ENCODE measurements at regions not wholly inside any gene's neighbourhood (a gene's known extent, or its start where the extent isn't known, plus 50 kb on each side); places are given as distances from the start of the nearest gene placed in this dataset.

DNA sequence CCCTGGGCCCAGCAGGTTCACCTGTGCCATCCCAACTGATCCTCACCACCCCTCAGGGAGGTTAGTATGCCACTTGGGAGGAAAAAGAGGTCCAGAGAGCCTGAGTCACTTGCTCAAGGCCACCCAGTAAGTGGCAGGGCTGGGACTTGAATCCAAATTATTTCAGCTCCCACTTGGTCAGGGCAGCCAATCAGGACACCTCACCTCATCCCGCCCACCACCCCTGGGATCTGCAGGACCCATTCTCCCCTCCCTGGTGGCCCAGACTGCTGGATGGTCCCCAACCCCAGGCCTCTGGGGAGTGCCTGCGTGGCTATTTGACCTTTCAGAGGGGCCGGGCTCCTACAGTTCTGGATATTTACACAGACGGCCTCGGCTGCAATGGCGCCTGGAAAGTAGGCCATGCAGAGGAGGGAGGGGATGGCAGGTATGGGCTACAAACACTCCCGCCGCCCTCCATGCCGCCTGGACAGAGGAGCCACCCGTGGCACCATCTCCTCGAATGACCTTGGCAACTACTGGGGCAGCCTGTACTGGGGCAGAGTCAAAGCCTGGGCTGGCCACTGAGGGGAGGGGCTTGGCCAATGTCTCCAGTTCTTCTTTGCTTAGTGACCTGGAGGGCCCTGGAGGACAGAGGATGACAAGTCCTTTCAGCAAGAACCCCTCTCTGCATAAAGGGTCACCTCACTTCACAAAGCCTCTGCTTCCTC, 153.6 kb upstream of the LINGO1 start:
- no peak for DNase-seq (ENCODE audit: low read depth)

DNA sequence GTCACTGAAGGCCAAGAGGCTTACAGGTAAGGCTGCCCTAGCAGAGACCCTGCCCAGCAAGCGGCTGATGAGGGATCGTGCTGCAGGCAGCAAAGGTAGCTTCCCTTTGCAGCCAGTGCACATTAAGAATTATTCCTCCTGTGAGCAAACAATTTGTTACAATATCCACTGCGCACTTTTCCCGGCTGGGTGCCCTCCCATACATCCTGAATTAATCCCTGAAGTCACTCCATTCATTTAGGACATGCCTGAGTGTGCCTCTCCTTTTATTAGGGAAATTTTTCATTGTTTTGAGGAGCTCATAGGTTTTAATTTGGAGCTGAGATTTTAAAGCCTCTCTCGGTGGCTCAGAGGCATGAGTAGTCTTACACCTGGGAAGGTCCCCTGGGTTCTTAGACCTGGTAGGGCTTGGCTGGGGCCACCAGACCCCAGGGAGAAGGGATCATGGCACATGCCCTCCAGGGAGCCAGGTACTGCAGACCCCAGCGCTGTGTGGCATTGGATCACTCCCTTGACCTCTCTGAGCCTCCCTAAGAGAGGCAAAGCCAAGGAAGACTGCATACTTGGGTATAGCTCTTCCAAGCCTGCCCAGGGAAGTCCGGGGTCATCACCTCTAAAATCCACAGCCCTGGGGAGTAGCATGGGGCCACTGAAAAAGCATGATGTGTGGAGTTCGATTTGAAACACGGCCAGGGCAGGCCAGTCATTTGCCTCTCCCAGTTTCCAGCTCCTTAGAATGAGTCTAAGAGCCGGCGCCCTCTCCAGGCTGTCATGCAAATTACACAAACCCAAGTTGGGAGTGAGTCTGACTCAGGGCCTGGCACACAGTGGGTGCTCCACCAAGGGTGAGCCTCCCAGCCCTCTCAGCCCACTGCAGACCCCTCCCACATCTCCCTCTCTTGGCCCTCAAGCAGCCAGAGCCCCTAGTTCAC, 151.9 kb upstream of the LINGO1 start:
- no peak for DNase-seq (ENCODE audit: low read depth)

DNA sequence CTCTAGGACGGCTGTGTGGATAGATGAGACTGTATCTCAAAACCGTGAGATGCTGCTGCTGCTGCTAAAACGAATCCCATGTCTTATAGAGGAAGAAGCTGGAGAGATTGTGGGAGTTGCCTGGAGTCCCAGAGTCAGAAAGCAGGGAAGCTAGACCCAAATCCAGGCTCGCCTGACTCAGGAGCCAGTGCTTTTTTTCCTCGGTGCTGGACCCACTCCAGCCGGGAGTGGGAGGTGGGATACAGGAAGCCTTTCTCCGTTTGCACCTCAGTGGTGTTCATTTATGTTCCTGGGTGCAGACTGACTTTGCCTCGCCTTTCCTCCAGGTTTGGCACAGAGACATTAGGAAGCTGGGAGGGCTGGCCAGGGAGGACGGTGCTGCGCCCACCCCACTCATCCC, 150.9 kb upstream of the LINGO1 start:
- DNase-seq (ENCODE audit: low read depth), result no peak

DNA sequence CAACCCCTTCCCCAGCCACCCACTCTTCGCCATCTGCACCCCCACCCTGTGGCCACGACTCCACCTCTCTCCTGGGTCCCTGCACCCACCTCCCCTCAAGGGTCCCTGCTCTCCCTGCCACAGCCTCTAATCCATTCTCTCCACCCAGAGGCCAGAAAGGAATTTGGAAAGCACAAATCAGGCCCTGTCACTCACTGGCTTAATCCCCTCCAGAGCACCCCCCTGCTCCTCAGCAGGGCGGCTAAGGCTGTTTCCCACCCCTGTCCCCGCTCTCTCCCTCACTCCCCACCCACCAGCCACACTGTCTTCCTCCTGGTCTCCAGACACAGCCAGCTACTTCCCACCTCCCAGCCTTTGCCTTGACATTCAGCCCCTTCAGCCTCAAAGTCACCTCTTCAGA, 150.0 kb upstream of the LINGO1 start:
- DNase-seq (ENCODE audit: low read depth), result no peak

DNA sequence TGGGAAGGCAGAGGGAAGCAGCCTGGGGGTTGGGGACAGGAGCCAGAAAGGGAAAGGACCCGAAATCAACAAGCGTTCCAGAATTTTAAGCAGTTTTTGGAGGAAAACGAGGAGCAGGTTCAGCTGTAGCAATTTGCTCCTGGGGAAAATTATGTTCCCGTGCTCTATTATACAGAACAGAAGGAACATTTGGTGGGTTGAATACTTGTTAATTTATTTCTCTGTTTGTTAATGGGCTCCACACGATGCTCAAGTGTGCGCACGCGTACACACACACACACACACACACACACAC, 149.2 kb upstream of the LINGO1 start:
- no peak for DNase-seq (ENCODE audit: low read depth)

DNA sequence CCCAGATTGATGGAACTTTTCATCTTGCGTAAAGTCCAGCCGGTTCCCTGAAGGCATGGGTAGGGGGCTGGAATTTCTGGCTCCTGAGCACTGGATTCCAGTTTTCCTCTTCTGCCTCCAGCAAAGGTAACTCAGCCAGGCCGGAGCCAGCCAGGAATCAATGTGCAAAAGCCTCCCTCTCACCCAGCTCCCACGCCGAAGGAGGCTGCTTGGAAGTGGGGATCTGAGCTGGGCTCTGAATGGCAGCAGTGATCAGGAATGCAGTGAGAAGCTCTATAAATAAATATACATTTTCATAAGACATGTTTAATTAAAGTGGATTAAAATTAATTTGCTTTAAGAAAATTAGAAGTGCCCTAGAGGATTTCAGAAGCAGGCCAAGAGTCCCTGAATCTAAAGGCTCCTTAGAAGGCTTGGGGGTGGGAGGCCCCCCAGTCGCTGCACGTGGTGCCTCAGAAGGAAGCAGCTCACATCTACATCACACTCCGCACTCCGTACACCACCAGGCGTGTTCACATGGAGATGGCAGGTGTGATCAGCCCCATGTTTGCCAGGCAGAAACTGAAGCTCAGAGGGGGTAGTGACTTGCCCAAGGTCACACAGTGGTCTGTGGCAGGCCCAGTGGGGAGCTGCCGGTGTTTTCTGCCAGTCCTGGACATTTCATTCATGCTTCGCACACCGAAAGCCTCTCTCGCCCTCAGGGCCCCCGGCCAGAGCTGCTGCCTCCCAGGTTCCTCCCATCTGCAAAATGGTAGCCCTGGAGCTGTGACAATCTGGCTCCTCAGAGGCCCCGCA, 148.6 kb upstream of the LINGO1 start:
- DNase-seq (ENCODE audit: low read depth), result no peak

DNA sequence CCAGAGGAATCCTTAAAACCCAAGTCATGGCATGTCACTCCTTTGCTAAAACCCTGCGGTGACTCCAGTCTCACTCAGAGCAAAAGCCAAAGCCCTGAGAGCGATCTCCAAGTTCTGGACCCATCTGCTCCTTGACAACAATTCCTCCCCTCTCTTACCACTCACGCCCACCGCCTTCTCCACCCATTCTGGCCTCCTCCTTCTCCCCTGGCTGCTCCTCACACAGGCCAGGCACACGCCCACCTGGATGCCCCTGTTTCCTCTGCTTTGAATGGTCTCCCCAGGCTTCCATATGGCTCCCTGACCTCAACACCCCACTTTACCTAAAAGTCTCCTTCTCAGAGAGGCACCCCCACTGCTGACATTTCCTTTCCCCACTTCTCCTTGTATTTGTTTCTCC, 146.1 kb upstream of the LINGO1 start:
- no peak for DNase-seq (ENCODE audit: low read depth)

DNA sequence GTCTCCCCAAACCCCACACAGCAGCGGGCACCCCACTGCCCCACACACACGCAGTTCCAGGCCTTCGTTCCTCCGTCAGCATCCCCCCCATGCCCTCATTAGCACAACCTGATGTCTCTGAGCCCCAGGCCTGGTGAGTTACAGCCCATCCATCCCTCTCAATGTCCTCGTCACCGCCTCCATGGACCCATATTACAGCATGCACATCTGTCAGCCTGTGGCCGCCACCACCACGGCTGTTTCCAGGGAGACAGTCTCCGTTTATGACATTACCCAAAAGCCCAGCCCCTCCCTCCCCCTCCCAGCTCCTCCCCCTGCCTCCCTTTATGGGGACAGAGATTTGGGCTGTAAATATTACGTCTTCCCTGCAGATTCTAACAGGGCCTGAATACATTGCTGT, 143.1 kb upstream of the LINGO1 start:
- no peak for DNase-seq (ENCODE audit: low read depth)

DNA sequence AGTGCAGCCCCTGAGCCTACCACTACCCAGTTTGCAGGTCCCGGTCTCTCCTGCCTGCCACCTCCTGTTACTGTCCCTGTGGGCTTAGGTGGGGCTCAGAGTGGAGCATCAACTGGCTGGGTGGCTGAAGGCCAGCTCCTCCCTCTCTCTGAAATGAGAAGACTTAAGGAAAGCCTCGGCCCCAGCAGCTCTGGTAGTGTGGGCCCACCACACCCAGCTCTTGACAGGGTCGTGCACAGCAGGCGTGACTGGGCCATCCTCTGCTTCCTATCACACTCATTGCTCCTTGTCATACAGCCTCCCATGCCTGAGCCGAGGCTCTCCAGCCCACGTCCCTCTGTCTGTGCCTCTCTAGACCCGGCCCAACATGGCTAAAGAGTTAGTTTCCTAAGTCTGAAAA, 142.7 kb upstream of the LINGO1 start:
- no peak for DNase-seq (ENCODE audit: low read depth)

DNA sequence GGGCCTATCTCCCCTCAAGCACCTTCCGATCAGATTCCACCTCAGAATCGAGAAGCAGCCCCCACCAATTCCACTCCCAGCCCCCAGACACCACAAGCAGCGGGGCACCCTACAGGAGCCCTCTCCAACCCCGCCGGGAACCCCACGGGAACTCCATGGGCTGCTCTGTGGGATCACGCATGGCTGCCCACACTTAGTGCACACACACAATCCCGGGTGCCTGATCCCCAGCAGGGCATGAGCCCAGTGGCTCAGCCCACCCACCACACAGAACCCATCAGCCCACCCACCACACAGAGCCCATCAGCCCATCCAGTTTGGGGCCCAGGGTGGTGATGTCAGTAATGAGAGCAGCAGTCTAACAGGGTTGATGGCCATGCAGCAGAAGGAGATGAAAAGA, 141.6 kb upstream of the LINGO1 start:
- DNase-seq (ENCODE audit: low read depth), result no peak

DNA sequence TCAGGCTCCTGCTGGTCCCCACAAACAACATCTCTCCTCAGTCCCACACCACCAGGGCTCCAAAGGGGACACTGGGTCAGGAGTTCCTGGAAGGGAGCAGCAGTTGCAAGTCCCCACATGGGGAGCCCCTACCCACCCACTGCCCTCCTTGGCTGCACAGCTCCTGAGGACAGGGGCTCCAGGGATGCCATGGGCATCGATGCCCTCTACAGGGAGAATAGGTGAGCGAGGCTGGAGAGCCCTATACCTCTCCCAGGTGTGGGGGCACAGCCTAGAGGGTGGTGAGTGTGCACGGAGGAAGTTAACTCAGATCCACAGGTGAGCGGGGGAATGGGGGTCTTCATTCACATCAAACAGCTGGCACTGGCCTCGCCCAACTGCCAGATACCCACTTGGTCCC, 141.2 kb upstream of the LINGO1 start:
- no peak for DNase-seq (ENCODE audit: low read depth)

DNA sequence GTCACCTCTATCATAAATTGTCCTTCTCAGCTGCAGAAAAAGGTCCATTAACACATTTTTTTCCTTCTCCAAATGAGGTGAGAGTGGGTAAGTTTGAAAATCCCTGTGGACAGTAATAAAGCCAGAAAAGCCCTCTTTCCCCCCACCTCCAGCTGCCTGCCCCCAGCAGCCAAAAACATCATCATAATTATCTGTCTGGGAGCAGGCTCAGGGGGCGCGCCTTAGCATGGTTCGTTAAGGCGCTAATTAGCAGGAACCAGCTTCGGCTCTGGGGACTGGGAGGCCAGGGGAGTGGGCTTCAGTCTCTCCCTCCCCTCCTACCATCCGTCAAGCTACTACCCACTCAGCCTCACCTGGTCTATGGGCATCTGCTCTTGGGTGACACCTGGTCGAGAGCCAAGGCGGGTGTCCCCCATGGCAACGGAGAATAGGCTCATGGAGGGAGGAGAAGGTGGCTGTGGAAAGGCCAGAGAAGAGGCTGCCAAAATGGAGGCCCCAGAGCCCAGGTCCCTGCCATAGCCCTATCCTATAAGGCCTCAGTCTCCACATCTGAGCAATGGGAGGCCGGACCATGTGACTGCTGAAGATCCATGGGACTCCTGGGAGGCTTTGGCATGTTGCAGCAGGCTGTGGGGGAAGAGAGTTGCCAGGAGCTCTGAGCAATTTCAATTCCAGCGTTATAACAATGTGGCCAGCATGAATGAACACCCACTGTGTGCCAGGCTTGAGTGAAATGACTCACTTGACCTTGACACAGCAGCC, 140.1 kb upstream of the LINGO1 start:
- DNase-seq (ENCODE audit: low read depth), result no peak

DNA sequence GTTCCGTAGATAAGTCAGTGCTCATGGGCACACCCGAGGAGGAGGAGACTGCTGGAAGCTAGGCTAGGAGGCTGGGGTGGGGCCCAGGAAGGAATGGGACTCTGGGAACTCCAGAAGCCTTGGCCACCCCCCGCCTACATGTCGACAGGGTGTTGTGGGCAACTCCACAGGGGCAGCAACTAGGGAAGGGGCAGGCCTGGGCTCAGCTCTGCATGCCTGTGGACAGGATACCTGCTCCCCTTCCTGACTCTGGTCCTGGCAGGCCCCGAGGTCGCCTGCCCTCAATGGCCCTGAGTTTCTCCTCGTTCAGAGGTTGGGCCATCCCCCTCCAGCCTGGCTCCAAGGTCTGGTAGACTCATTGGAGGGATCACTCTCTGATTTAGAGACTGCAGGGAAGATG, 138.9 kb upstream of the LINGO1 start:
- DNase-seq (ENCODE audit: low read depth), result no peak

DNA sequence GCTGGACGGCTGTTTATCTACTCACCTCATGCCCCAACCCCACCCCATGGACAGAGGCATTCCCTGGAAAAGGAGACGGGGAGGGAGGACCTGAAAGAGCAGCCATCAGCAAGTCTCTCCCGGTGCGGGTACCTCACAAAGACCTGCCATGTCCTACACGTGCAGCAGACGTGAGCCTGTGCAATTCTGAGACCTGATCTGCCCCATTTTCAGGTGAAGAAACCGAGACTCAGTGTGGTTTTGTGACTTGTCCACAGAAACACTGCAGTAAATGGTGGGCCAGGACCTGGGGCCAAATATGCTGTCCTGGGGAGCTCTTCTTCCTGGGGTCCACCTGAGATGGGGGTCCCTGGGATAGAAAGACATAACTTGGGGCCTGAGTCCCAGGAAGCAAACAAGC, 137.0 kb upstream of the LINGO1 start:
- no peak for DNase-seq (ENCODE audit: low read depth)

DNA sequence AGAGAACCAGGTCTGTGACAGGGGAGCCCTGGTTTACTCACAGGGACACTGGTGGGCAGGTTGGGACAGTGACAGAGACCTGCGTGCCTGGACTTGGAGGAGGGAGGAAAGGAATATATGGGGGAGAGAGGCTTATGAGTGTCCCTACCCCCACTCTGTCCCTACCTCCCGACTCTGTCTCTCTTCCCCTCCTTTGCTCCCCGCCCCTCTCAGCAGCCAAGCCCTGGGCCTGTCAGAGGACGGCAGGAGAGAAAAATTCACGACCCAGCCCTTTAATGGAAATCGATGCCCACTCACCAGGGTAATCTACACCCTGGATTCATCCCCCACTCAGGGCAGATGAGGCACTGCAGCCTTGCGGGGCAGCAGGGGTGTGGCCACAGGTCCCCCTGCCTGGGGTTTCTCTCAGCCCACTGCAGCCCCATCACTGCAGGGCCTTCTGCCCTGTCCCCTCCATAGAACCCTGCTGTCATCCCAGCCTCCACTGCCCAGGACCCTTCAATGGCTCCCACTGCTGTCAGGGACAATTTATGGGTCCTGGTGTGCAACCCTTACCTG, 135.9 kb upstream of the LINGO1 start:
- no peak for DNase-seq (ENCODE audit: low read depth)

DNA sequence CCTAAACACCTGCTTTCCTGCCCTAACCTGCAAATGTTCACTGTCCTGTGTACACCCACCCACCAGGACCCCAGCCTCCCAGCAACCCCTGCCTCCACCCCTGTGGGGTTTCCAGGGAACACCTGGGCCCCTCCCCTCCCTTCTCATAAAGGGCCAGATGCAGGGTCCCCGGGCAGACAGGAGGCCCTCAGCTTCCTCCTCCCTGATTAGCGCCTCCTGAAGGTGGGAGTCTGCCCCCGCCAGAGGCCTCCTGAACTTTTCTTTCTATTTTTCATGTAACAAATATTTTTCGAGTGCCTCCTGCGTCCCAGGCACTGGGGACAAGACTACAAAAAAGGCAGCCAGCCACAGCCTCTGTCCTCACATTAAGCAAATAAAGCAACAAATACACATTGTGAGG, 135.4 kb upstream of the LINGO1 start:
- no peak for DNase-seq (ENCODE audit: low read depth)

DNA sequence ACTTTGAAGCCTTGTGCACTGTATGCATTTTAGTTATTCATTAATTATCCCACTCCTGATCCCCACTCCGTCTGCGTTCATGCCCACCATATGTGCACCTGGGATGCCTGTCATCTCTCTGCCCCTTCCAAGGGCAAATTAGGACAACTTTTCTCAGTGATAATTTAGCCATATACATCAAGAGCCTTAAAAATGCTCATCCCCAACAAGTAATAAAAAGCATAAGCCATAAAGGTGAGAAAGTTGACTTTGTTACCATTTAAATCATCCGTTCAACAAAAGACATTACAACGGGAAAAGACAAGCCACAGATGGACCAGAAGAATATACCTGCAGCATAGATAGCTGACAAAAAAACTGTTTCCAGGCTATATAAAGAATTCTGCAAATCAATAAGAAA, 131.4 kb upstream of the LINGO1 start:
- DNase-seq (ENCODE audit: low read depth), result no peak

DNA sequence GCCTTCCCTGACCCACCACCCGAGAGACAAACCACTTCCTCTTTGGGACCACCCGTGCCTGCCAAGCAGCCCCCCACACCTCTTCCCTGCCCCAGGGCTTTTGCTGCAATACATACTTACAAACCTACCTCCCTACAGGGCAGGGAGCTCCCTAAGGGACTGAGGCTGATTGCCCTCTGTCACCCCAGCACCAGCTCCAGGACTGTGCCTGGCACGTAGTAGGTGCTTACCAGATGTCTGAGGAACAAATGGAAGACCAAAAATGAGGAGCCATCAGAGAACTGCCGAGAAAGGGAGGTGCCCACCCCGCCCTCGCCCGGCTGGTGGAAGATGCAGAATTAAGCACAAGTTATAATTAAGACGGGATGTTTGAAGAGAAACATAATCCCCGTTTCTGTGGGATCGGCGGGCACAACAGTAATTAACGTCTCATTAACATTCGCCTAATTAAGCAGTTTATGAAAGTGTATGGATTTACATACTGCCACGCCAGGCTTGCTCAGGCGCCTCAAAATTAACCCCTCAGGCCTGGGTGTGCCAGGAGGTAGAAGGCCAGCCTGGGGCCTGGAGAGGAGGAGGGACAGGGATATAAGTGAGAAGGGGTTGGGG, 130.1 kb upstream of the LINGO1 start:
- no peak for DNase-seq (ENCODE audit: low read depth)

DNA sequence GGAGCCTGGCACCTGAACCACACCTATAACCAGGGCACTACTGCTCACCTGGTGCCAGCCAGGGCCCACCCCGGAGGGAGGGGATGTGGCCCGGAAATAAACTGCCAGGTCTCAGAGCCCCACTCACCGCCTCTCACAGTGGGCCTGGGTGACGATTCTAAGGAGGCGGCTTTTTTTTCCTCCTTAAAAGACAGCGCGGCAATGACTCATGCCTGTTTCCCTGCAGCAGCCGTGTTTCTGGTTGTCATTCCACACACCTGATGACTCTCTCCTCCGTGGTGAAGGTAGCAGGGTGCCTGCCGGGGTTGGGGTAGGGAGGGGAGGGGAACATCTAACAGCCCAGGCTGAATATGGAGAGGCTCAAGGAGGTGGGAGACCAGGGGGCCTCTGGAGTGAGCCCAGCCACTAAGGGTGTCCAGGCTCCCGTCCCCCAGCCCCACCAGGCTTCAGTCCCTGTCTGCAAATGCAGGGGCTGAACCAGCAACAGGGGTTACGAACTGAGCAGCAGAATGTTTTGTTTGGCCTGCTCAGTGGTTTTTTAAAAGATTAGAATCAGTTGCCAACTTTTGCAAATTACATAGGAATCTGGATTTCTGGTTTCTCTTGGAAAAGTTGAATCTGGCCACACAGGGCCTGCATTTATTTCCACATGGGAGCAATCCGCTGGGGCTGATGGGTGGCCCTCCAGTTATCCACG, 127.3 kb upstream of the LINGO1 start:
- no peak for DNase-seq (ENCODE audit: low read depth)

DNA sequence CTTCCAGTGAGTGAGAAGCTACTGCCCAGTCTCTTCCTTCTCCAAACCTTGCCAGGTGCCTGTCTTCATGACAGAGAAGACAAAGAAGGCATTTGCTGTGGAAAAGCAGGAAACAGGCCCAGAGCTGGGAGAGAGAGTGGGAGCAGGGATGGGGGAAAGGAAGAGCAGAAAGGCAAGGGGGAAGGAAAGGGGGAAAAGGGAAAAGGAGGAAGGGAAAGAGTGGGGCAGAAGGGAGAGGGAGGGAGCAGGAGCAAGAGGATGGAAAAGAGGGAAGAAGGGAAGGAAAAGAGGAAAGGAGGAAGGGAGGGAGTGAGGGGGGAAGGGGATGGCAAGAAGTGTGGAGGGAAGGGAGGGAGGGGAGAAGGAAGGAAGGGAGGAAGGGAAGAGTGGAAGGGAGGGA, 121.2 kb upstream of the LINGO1 start:
- no peak for DNase-seq (ENCODE audit: low read depth)

Data from T-helper 22 cell (primary cell).